A549 (cell line): ENCODE measurements at regions not wholly inside any gene's neighbourhood (a gene's known extent, or its start where the extent isn't known, plus 50 kb on each side); places are given as distances from the start of the nearest gene placed in this dataset.

Source experiments
- ATAC-seq, 2 experiments: fragments of 200-7000 bp in 1 of 2; fragments of >200 bp in 1 of 2; cut with Nextera tagmentation in 1 of 2; cut with Tn5 transposase in 1 of 2; 3 replicates each; pipeline versions ENCODE4 v1.8.0 to v1.9.1; 2018 to 2020; ENCODE audit warnings: mild to moderate bottlenecking in 1 of 2, moderate library complexity in 1 of 2
- CTCF ChIA-PET: fragments of 300-600 bp; sonication (Branson Sonifier 250); formaldehyde crosslinking; extraction: SDS; loops from one replicate; lab custom pipeline; 2021; ENCODE audit warnings: antibody characterized with exemption, inconsistent platforms; lab: Yijun Ruan, JAX
- POLR2A ChIA-PET: fragments of 350-600 bp; formaldehyde crosslinking; extraction: SDS; loops from one replicate; lab custom pipeline; 2021; ENCODE audit warnings: antibody characterized with exemption, inconsistent platforms; lab: Yijun Ruan, JAX
- DNase-seq, 2 experiments: peaks; one replicate each; pipeline versions ENCODE4 v3.0.0 to v3.0.0-alpha.2; 2011 to 2016; ENCODE audit warnings: low read depth in 1 of 2, low spot score in 1 of 2
- FAIRE-seq: peaks from 2 replicates; lab custom pipeline; 2011; peaks lifted over from hg19 to GRCh38; lab: Jason Lieb, UNC
- H3K27ac ChIP-seq, 2 experiments: fragments of >200 bp; sonication (Bioruptor Twin); formaldehyde crosslinking; 3 replicates each; pipeline ENCODE4 v1.5.1; 2016 to 2017
- H3K4me1 ChIP-seq: fragments of >200 bp; sonication (Bioruptor Twin); formaldehyde crosslinking; 3 replicates; pipeline ENCODE4 v1.6.1; 2016
- H3K4me2 ChIP-seq: fragments of >200 bp; sonication (Bioruptor Twin); formaldehyde crosslinking; 3 replicates; pipeline ENCODE4 v1.6.1; 2016
- H3K4me3 ChIP-seq: fragments of >200 bp; sonication (Bioruptor Twin); formaldehyde crosslinking; 3 replicates; pipeline ENCODE4 v1.5.1; 2016
- H3K9me3 ChIP-seq: fragments of >200 bp; sonication (Bioruptor Twin); formaldehyde crosslinking; 3 replicates; pipeline ENCODE4 v1.6.1; 2016
- BHLHE40 ChIP-seq: IDR thresholded peaks from 2 replicates; pipeline ENCODE4 v1.6.1; 2012; ENCODE audit warnings: low read depth, low read length, inconsistent platforms
- CEBPB ChIP-seq, 2 experiments: fragments of >200 bp in 1 of 2; sonication (Bioruptor Twin) in 1 of 2; formaldehyde crosslinking in 1 of 2; IDR thresholded peaks; 2 replicates each; pipeline ENCODE4 v1.6.1; 2012 to 2016
- CTCF ChIP-seq: fragments of >200 bp; sonication (Bioruptor Twin); formaldehyde crosslinking; IDR thresholded peaks from 3 replicates; pipeline ENCODE4 v1.5.1; 2016
- EHMT2 ChIP-seq: fragments of 200-600 bp; sonication (generic); IDR thresholded peaks from 2 replicates; pipeline ENCODE4 v1.6.1; 2016; ENCODE audit warnings: antibody characterized with exemption, low read depth, mild to moderate bottlenecking, moderate library complexity
- ELK1 ChIP-seq: fragments of 150-350 bp; IDR thresholded peaks from 2 replicates; pipeline ENCODE4 v1.6.1; 2014; ENCODE audit warnings: low read depth, mild to moderate bottlenecking, low read length
- HDAC2 ChIP-seq: fragments of 200-600 bp; sonication (generic); IDR thresholded peaks from 2 replicates; pipeline ENCODE4 v1.6.1; 2016
- HES2 ChIP-seq: fragments of >200 bp; sonication (Bioruptor Twin); formaldehyde crosslinking; IDR thresholded peaks from 2 replicates; pipeline ENCODE4 v1.6.1; 2016
- HEYL ChIP-seq: fragments of 250-450 bp; sonication (Bioruptor Pico); IDR thresholded peaks from 2 replicates; pipeline ENCODE4 v1.8.0; 2021; ENCODE audit warnings: mild to moderate bottlenecking, moderate library complexity
- HMGXB4 ChIP-seq: fragments of 250-450 bp; sonication (Bioruptor Pico); IDR thresholded peaks from 2 replicates; pipeline ENCODE4 v1.5.0; 2021; ENCODE audit warnings: mild to moderate bottlenecking, moderate library complexity, borderline replicate concordance
- HOXA7 ChIP-seq: fragments of 250-450 bp; sonication (Bioruptor Pico); IDR thresholded peaks from 2 replicates; pipeline ENCODE4 v1.5.0; 2020; ENCODE audit warnings: mild to moderate bottlenecking, moderate library complexity
- HOXB5 ChIP-seq: fragments of 250-450 bp; sonication (Bioruptor Pico); IDR thresholded peaks from 2 replicates; pipeline ENCODE4 v1.5.0; 2020; ENCODE audit warnings: mild to moderate bottlenecking, moderate library complexity
- JUN ChIP-seq, 2 experiments: fragments of >200 bp; sonication (Bioruptor Twin); formaldehyde crosslinking; IDR thresholded peaks; 2 replicates in 1 of 2; 3 replicates in 1 of 2; pipeline ENCODE4 v1.6.1; 2016 to 2017
- KDM5A ChIP-seq: fragments of 200-600 bp; sonication (generic); IDR thresholded peaks from 2 replicates; pipeline ENCODE4 v1.6.1; 2016; ENCODE audit warnings: antibody characterized with exemption, mild to moderate bottlenecking
- MAFK ChIP-seq: fragments of 450-650 bp; IDR thresholded peaks from 2 replicates; pipeline ENCODE4 v1.6.1; 2014; ENCODE audit not compliant: partially characterized antibody
- MAZ ChIP-seq: fragments of 150-350 bp; IDR thresholded peaks from 2 replicates; pipeline ENCODE4 v1.6.1; 2014; ENCODE audit warnings: antibody characterized with exemption, low read depth, low read length, borderline replicate concordance
- NFE2L2 ChIP-seq: fragments of 150-350 bp; conservative IDR thresholded peaks from 2 replicates; pipeline ENCODE4 v1.6.1; 2014; ENCODE audit warnings: low read length
- NR3C1 ChIP-seq: fragments of >200 bp; sonication (Bioruptor Twin); formaldehyde crosslinking; IDR thresholded peaks from 3 replicates; pipeline ENCODE4 v1.6.1; 2017
- PBX3 ChIP-seq: IDR thresholded peaks from 2 replicates; pipeline ENCODE4 v1.6.1; 2012
- POLR2AphosphoS2 ChIP-seq: conservative IDR thresholded peaks from 2 replicates; pipeline ENCODE4 v1.6.1; 2012; ENCODE audit warnings: low read length, improper control_type of control experiment, inconsistent platforms
- RARB ChIP-seq: fragments of 250-450 bp; sonication (Bioruptor Pico); IDR thresholded peaks from 2 replicates; pipeline ENCODE4 v1.8.0; 2021; ENCODE audit warnings: mild to moderate bottlenecking, moderate library complexity
- REST ChIP-seq: fragments of 200-600 bp; sonication (generic); IDR thresholded peaks from 2 replicates; pipeline ENCODE4 v1.6.1; 2016; ENCODE audit warnings: antibody characterized with exemption, mild to moderate bottlenecking, moderate library complexity
- RNF2 ChIP-seq: fragments of 200-600 bp; sonication (generic); IDR thresholded peaks from 2 replicates; pipeline ENCODE4 v1.6.1; 2016; ENCODE audit warnings: low read depth, mild to moderate bottlenecking, antibody characterized with exemption, moderate library complexity, borderline replicate concordance
- ZFP36 ChIP-seq: fragments of 450-650 bp; IDR thresholded peaks from 2 replicates; pipeline ENCODE4 v1.6.1; 2014; ENCODE audit warnings: borderline replicate concordance; ENCODE audit not compliant: partially characterized antibody
- ZSCAN20 ChIP-seq: fragments of 250-450 bp; sonication (Bioruptor Pico); IDR thresholded peaks from 2 replicates; pipeline ENCODE4 v1.8.0; 2022; ENCODE audit warnings: mild to moderate bottlenecking, moderate library complexity
- WGBS: methylation state at CpG from one replicate; pipeline ENCODE4 v1.1.6; 2017; ENCODE audit errors: missing lambda C conversion rate; 5-methylcytosine and 5-hydroxymethylcytosine counted together

GRCh38 chr4:96681218-96681617, 841.3 kb downstream of the PDHA2 start:
- CTCF ChIA-PET: no interaction called here
- POLR2A ChIA-PET: no interaction called here
- no peak overlapping the region for H3K4me2 ChIP-seq
- H3K9me3 ChIP-seq: no peaks in the 10 kb centered on the region
- H3K4me3 ChIP-seq: no peak overlapping the region
- H3K27ac ChIP-seq: no peak overlapping the region
- ATAC-seq: no peak
- no peak for FAIRE-seq
- no peak for TF ChIP-seq MAZ
- TF ChIP-seq CEBPB (IDR thresholded peaks at IDR 0.05): no peak
- no peak for TF ChIP-seq HMGXB4 (CRISPR knock-in tag)
- TF ChIP-seq NR3C1: no peak
- TF ChIP-seq HEYL (CRISPR knock-in tag): no peak
- TF ChIP-seq RNF2: no peak
- no peak for TF ChIP-seq REST
- no peak for TF ChIP-seq HDAC2
- no peak for TF ChIP-seq PBX3
- no peak for TF ChIP-seq HOXB5
- no peak for TF ChIP-seq KDM5A
- no peak for TF ChIP-seq ELK1
- TF ChIP-seq HES2: no peak
- no peak for TF ChIP-seq HOXA7
- no peak for TF ChIP-seq BHLHE40
- no peak for TF ChIP-seq ZSCAN20 (CRISPR knock-in tag)
- no peak for TF ChIP-seq MAFK
- TF ChIP-seq POLR2AphosphoS2: no peak
- no peak for TF ChIP-seq JUN (IDR thresholded peaks at IDR 0.05)
- TF ChIP-seq EHMT2: no peak
- TF ChIP-seq, all 56 proteins: peak for 0
- H3K4me1 ChIP-seq: no peaks in the 10 kb centered on the region
- DNase-seq: no peak

GRCh38 chr4:96685691-96686090, 845.8 kb downstream of the PDHA2 start:
- Histone ChIP-seq H3K9me3 (no peaks in the 10 kb centered on the region), H3K4me2 (no peak overlapping the region), H3K4me3 (no peak overlapping the region), H3K27ac (no peak overlapping the region), H3K4me1 (no peaks in the 10 kb centered on the region)
- 45% methylated on average over 7 of the region's 7 CpGs for WGBS
- CTCF ChIA-PET: no interaction called here
- FAIRE-seq (no peak), ATAC-seq (no peak), DNase-seq (no peak)
- POLR2A ChIA-PET: no interaction called here
- TF ChIP-seq RARB (CRISPR knock-in tag): no peak
- TF ChIP-seq NFE2L2: no peak
- TF ChIP-seq HES2: no peak
- TF ChIP-seq ZFP36: no peak
- TF ChIP-seq CTCF: no peak
